Islet precursor cell (in vitro differentiated cells): ENCODE measurements at regions not wholly inside any gene's neighbourhood (a gene's known extent, or its start where the extent isn't known, plus 50 kb on each side); places are given as distances from the start of the nearest gene placed in this dataset.

Experiments
- DNase-seq: peaks from one replicate; pipeline ENCODE4 v3.0.0-alpha.2; 2018

DNA sequence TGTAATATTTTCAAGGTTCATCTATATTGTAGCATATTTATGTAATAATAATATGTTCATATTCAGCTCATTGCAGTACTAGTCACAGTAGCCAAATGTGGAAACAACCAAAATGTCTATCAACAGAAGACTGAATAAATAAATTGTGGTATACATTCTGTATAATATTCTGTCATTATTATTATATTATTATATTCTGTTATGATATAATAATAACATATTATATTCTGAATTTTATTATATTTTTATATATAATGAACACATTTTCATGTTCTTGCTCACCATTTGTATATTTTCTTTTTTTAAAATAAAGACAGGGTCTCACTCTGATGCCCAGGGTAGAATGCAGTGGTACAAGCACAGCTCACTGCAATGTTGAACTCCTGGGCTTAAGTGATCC, 91.2 kb upstream of the STARD3NL start:
- DNase-seq, result no peak

DNA sequence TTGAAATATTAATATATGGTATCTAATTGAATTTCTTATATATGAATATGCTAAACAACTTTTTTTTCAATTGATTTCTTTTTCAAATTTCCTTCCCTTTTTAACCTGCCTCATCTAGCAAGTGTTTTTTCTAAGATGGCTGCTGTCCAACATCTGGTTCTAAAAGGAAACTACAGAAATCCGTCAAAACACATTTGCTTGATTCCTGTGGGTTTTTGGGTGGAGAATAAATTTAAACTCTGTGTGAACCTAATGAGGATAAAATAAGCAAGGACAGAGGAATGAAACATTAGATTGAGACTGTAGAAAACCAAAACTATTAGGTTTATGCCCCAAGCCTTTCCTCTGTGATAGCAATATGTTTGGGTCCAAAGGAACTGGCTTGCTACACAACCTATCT, 75.5 kb upstream of the STARD3NL start:
- no peak for DNase-seq

- DNase-seq, result no peak
These were observed 72.1 kb upstream of the STARD3NL start for GRCh38 chr7:38105874-38106483.

GRCh38 chr7:38107486-38107893, 70.6 kb upstream of the STARD3NL start:
- peak; percentile 89 for DNase-seq

DNA sequence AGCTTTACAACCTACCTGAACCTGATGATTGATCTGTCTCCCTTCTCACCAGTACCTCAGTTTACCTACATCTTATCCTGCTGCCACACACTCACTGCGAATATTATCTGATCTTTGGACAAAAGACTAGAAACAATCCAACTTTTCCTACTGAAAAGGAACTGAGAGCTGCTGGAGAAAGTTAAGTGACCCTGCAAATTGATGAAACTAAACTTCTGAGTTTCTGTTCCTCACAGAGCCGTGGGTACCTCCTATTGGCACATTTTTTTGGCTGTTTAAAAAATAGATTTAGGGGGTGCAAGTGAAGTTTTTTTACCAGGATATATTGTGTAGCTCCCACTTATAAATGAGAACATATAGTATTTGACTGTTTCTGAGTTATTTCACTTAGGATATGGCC, 66.0 kb upstream of the STARD3NL start:
- DNase-seq, result no peak

- DNase-seq, result no peak
These were observed 58.0 kb upstream of the STARD3NL start for GRCh38 chr7:38120076-38120475.

- no peak for DNase-seq
These were observed 55.5 kb upstream of the STARD3NL start for GRCh38 chr7:38122501-38122900.

DNA sequence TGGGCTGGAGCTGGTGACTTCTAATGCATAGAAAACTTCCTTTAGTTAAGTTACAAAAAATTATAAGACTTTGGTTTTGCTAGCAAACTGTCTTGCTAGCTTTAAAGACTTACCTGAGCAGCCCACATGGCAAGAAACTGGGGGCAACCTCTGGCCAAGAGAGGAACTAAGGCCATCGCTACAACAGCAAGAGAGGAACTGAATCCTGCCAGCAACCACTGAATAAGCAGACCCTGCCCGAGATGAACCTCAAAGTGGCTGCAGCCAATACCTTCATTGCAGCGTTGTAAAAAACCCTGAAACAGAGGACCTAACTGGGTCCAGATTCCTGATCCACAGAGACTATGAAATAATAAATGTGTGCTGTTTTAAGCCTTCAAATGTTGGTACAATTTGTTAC, 54.6 kb upstream of the STARD3NL start:
- no peak for DNase-seq

- DNase-seq, result no peak
These were observed 50.5 kb upstream of the STARD3NL start for GRCh38 chr7:38127216-38128207.
